Vagina (tissue), 2 donors: ENCODE measurements at regions not wholly inside any gene's neighbourhood (a gene's known extent, or its start where the extent isn't known, plus 50 kb on each side); places are given as distances from the start of the nearest gene placed in this dataset.

Source experiments
- DNase-seq, 2 donors: peaks; one replicate each; pipeline ENCODE4 v3.0.0-alpha.2; 2017; ENCODE audit errors: extremely low spot score in 2 of 2
- H3K27ac ChIP-seq: fragments of 200-600 bp; sonication (generic); one replicate; pipeline ENCODE4 v1.5.1; 2019
- H3K27me3 ChIP-seq: fragments of 200-600 bp; sonication (generic); one replicate; pipeline ENCODE4 v1.5.1; 2019
- H3K36me3 ChIP-seq, 2 donors: fragments of 200-600 bp; sonication (generic); one replicate each; pipeline ENCODE4 v1.5.1; 2017 to 2019
- H3K4me1 ChIP-seq: fragments of 200-600 bp; sonication (generic); one replicate; pipeline ENCODE4 v1.5.1; 2019
- H3K4me3 ChIP-seq, 2 donors: fragments of 200-600 bp; sonication (generic); 1 replicate in 1 of 2; 2 replicates in 1 of 2; pipeline ENCODE4 v1.5.1; 2016 to 2019
- H3K9me3 ChIP-seq: fragments of 200-600 bp; sonication (generic); one replicate; pipeline ENCODE4 v1.5.1; 2019
- POLR2A ChIP-seq, 2 donors: fragments of 450-650 bp; IDR thresholded peaks; one replicate each; pipeline ENCODE4 v1.6.1; 2017; ENCODE audit warnings: antibody characterized with exemption in 2 of 2, mild to moderate bottlenecking in 2 of 2, moderate library complexity in 2 of 2
- POLR2AphosphoS5 ChIP-seq, 2 donors: sonication (generic); formaldehyde crosslinking; IDR thresholded peaks; one replicate each; pipeline ENCODE4 v1.9.0; 2017; ENCODE audit warnings: antibody characterized with exemption in 2 of 2, mild to moderate bottlenecking in 2 of 2, low read depth in 1 of 2; ENCODE audit not compliant: insufficient read depth in 1 of 2
- intact Hi-C: fragments of 100-400 bp; cut with DNase I; formaldehyde crosslinking; loops from one replicate; pipeline ENCODE4 v1.15.1; 2023
- TF ChIP-seq, protein P1 (sequence below), 3 experiments: fragments of 450-650 bp in 2 of 3; fragments of 200-600 bp in 1 of 3; sonication (generic) in 1 of 3; IDR thresholded peaks; one replicate each; pipeline ENCODE4 v1.5.1; 2017 to 2019; ENCODE audit warnings: antibody characterized with exemption in 3 of 3, mild to moderate bottlenecking in 2 of 3, moderate library complexity in 2 of 3

DNA sequence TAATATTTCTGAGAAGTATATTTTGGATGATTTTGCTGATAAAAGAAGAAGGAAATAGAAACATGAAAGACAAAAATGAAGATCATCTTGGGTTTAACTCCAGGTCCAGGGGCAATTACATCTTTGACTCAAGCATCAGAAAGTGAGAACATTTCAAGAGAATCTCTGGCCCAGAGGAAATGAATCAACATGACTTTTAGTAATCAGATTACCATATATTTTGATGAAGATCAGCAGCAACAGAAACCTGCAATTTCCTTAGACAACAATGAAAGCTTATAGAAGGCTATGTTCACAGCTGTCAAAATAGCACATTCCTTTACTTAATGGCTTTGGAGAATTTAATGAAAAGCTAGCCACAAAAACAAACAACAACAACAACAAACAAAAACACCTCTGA, 638.1 kb downstream of the EFNA5 start:
- H3K4me1 ChIP-seq, result no peaks in the 10 kb centered on the region
- H3K9me3 ChIP-seq, result no peaks in the 10 kb centered on the region
- intact Hi-C loops, result no loop called here
- TF ChIP-seq POLR2A (IDR thresholded peaks at IDR 0.05) (no peak), POLR2AphosphoS5 (IDR thresholded peaks at IDR 0.05; ENCODE audit: insufficient read depth in 1 of 2, low read depth in 1 of 2) (no peak)
- TF ChIP-seq, protein P1, sequence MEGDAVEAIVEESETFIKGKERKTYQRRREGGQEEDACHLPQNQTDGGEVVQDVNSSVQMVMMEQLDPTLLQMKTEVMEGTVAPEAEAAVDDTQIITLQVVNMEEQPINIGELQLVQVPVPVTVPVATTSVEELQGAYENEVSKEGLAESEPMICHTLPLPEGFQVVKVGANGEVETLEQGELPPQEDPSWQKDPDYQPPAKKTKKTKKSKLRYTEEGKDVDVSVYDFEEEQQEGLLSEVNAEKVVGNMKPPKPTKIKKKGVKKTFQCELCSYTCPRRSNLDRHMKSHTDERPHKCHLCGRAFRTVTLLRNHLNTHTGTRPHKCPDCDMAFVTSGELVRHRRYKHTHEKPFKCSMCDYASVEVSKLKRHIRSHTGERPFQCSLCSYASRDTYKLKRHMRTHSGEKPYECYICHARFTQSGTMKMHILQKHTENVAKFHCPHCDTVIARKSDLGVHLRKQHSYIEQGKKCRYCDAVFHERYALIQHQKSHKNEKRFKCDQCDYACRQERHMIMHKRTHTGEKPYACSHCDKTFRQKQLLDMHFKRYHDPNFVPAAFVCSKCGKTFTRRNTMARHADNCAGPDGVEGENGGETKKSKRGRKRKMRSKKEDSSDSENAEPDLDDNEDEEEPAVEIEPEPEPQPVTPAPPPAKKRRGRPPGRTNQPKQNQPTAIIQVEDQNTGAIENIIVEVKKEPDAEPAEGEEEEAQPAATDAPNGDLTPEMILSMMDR (IDR thresholded peaks at IDR 0.05), result no peak
- no peak for DNase-seq
- H3K27me3 ChIP-seq, result no peaks in the 10 kb centered on the region
- H3K36me3 ChIP-seq, result no peaks in the 10 kb centered on the region
- no peak overlapping the region for H3K4me3 ChIP-seq
- no peak overlapping the region for H3K27ac ChIP-seq

DNA sequence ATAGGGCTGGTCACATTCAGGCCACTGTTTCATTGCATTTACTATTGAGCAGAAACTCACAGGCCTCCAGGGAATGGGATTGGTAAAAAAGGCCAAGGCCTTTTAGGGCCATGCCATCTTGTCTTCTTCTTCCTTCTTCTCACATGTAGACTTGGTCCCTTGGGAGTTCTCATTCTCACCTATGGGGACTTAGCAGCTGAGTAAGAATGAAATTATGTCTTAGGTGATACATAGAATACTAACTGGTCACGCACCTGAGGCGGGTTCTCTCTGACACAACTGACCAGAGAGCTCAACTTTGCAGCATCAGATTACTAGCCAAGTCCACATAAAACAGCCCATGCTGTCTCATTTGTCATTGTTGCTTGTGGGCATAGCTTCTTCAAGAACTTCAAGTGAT, 641.8 kb downstream of the EFNA5 start:
- Histone ChIP-seq H3K36me3 (no peaks in the 10 kb centered on the region), H3K4me3 (no peak overlapping the region), H3K27ac (no peak overlapping the region), H3K27me3 (no peaks in the 10 kb centered on the region), H3K9me3 (no peaks in the 10 kb centered on the region), H3K4me1 (no peaks in the 10 kb centered on the region)
- TF ChIP-seq POLR2AphosphoS5 (IDR thresholded peaks at IDR 0.05; ENCODE audit: insufficient read depth in 1 of 2, low read depth in 1 of 2) (no peak), POLR2A (IDR thresholded peaks at IDR 0.05) (no peak)
- TF ChIP-seq, protein P1 (IDR thresholded peaks at IDR 0.05), result no peak
- no peak for DNase-seq
- intact Hi-C loops, result no loop called here

DNA sequence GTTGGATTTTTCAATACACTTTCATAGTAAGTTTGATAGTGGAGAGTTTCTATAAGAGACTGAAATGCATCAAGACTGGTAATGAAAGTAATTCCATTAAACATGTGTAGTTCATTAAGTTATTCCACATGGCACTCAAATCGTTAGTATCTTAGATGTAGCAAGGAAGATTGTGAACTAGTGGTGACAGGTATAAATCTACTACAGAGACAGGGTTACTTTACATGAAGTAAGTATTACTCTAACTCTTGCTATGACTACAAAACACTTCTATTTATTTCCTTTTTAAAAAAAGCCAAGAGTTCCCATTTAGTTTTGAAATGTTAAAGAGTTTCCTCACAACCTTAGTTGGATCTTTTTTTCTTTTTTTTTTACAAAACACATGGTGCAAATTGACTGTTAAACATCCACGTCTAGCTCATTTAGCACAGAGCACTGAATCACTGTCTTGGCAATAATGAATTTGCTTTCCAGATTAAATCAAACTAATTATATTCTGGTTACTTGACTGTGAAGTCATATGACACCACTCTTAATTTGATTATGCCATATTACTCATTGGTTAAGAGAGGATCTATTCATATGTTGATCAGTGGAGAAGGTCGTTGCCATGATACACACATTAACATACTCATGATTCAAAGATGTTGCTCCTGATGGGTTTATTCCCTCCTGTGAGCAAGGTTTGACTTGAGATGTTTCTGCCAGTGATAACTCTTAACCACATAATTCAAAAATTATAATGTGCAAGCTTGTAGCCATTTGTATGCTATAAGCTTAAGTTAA, 644.8 kb downstream of the EFNA5 start:
- Histone ChIP-seq H3K27me3 (no peaks in the 10 kb centered on the region), H3K4me1 (no peaks in the 10 kb centered on the region), H3K36me3 (no peaks in the 10 kb centered on the region), H3K4me3 (no peak overlapping the region), H3K9me3 (no peaks in the 10 kb centered on the region), H3K27ac (no peak overlapping the region)
- TF ChIP-seq POLR2A (IDR thresholded peaks at IDR 0.05), result no peak
- TF ChIP-seq, protein P1 (IDR thresholded peaks at IDR 0.05), result no peak
- TF ChIP-seq POLR2AphosphoS5 (IDR thresholded peaks at IDR 0.05; ENCODE audit: insufficient read depth in 1 of 2, low read depth in 1 of 2), result no peak
- intact Hi-C loops, result no loop called here
- DNase-seq, result no peak

DNA sequence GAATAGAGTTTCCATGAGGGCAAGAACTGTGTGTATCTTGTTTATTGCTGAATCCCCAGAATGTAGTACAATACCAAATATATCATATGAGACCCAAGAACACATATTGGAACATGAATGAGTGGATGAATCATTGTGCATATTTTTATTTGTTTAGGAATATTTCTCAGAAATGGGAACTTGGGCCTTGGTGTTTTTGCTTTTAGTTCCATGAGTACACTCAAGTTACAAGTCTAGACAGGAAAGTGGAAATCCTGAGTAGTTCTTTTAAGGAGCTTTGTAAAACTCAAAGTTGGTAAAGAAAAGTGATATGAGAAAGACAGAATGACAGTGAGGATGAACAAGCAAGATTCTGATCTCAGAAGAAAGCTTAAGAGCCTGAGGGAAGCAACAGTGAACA, 647.0 kb downstream of the EFNA5 start:
- Histone ChIP-seq H3K4me3 (no peak overlapping the region), H3K9me3 (no peaks in the 10 kb centered on the region), H3K27me3 (no peaks in the 10 kb centered on the region), H3K36me3 (no peaks in the 10 kb centered on the region), H3K27ac (no peak overlapping the region), H3K4me1 (no peaks in the 10 kb centered on the region)
- no peak for DNase-seq
- intact Hi-C loops, result no loop called here
- TF ChIP-seq, protein P1 (IDR thresholded peaks at IDR 0.05), result no peak
- TF ChIP-seq POLR2A (IDR thresholded peaks at IDR 0.05) (no peak), POLR2AphosphoS5 (IDR thresholded peaks at IDR 0.05; ENCODE audit: insufficient read depth in 1 of 2, low read depth in 1 of 2) (no peak)

DNA sequence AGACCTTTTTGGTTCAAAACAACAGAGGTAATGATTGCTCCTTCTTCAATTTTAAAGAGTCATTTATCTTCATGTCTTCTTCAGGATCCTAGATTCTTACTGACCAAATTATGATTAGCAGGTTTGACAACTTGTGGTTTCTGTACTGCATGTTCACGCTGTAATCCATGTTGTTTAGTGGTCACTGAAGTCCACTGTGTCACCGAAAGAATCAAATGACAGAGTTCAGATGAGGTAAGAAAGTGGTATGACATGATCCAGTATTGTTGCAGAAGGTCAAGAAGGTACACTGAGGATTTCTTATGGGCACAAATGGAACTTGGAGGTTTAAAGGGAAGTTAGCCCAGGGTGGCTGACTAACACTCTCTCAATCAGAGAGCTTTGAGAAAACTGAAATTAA, 649.2 kb downstream of the EFNA5 start:
- TF ChIP-seq, protein P1 (IDR thresholded peaks at IDR 0.05), result no peak
- TF ChIP-seq POLR2A (IDR thresholded peaks at IDR 0.05), result no peak
- TF ChIP-seq POLR2AphosphoS5 (IDR thresholded peaks at IDR 0.05; ENCODE audit: insufficient read depth in 1 of 2, low read depth in 1 of 2), result no peak
- no peak overlapping the region for H3K27ac ChIP-seq
- no peaks in the 10 kb centered on the region for H3K9me3 ChIP-seq
- no peaks in the 10 kb centered on the region for H3K36me3 ChIP-seq
- intact Hi-C loops, result no loop called here
- H3K4me3 ChIP-seq, result no peak overlapping the region
- no peaks in the 10 kb centered on the region for H3K4me1 ChIP-seq
- no peaks in the 10 kb centered on the region for H3K27me3 ChIP-seq
- DNase-seq, result no peak
